ENCODE measurements at regions not wholly inside any gene's neighbourhood (a gene's known extent, or its start where the extent isn't known, plus 50 kb on each side); places are given as distances from the start of the nearest gene placed in this dataset.

DNA sequence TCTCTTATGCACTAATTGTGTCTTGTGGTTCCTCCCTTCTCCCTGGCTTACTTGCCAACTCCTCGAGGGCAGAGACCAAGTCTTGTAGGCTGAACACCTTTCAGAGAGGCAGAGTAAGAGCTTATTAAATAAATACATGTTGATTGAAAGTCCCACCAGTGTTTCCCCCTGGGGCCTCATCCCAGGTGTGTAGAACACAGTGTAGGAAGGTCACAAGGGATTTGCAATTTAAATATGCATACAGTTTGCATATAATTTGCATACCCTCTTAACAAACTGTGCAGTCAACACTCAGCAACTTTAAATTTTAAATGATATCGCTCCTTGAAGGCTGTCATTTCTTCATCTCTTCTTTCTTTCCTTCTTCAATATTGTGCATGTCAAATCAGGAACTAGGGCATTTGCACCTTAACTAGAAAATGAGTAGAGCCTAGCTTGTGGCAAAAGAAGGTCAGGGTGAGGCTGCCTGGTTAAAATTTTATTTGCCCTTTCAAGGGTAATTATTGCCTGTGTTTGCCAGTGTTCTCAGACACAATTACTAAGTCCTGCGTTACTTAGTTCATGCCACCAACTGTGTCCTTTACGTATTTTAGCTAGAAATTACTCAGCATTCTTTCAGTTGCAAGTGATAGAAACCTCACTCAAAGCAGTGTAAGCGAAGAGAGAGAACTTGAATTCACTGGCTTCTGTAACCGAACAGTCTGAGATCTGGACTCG lies 465.7 kb downstream of the HAPSTR1 start:
- ATAC-seq (no peak), DNase-seq (no peak)
- no peaks in the 10 kb centered on the region for H3K36me3 Mint-ChIP-seq (ENCODE audit: insufficient read depth)
- no peaks in the 10 kb centered on the region for H3K27me3 Mint-ChIP-seq (ENCODE audit: low read depth)
- no peak overlapping the region for H3K4me3 Mint-ChIP-seq
- no peaks in the 10 kb centered on the region for H3K4me1 Mint-ChIP-seq (ENCODE audit: low read depth)
- H3K9me3 Mint-ChIP-seq, result peaks cover 21% of the 10 kb centered on the region

- H3K4me3 Mint-ChIP-seq, result no peak overlapping the region
- H3K36me3 Mint-ChIP-seq (ENCODE audit: insufficient read depth), result no peaks in the 10 kb centered on the region
- H3K27me3 Mint-ChIP-seq (ENCODE audit: low read depth), result no peaks in the 10 kb centered on the region
- ATAC-seq, result no peak
- H3K4me1 Mint-ChIP-seq (ENCODE audit: low read depth), result no peaks in the 10 kb centered on the region
- peaks cover 21% of the 10 kb centered on the region for H3K9me3 Mint-ChIP-seq
- DNase-seq, result no peak
Measured at GRCh38 chr16:9557713-9558112, 466.3 kb downstream of the HAPSTR1 start.

DNA sequence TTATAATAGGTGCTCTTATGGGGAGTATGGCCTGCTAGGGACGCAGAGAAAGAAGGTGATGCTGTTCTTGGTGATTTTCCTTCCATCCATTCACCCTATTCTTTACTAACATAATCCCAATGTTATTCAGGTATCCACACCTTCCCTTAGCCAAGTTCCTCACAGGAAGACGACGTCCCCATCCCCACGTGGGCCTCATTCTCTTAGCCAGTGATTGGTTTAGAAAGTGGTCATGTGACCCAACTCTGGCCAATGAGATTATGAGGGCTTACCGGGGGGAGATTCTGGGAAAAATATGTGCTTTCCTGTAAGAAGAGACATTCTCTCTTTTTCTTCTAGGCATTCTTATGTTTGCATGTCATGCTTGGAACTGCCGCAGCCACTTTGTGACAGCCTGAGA lies 474.7 kb downstream of the HAPSTR1 start:
- no peak for DNase-seq
- no peak overlapping the region for H3K4me3 Mint-ChIP-seq
- H3K27me3 Mint-ChIP-seq (ENCODE audit: low read depth), result no peaks in the 10 kb centered on the region
- no peaks in the 10 kb centered on the region for H3K36me3 Mint-ChIP-seq (ENCODE audit: insufficient read depth)
- no peaks in the 10 kb centered on the region for H3K4me1 Mint-ChIP-seq (ENCODE audit: low read depth)
- no peak for ATAC-seq
- peaks cover 10% of the 10 kb centered on the region for H3K9me3 Mint-ChIP-seq

DNA sequence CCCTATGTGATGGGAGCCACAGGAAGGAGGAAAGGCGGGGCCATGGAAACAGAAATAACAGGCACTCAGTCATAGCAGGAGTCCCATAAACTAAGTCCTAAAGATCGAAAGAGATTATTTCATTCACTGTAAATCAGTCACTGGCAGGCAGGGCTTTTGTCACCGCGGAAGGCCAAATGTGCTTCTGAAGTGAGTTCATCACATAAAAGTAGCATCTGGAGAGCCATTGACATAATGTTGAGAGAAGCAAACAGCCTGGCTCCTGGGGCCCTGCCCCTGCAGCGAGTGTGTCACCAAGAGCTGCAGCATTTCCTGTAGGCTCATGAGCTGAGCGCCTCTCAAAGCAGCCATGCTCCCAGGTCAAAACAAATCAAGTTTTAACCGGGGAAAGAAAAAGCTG lies 476.2 kb downstream of the HAPSTR1 start:
- no peak overlapping the region for H3K4me3 Mint-ChIP-seq
- H3K27me3 Mint-ChIP-seq (ENCODE audit: low read depth), result no peaks in the 10 kb centered on the region
- peaks cover 8% of the 10 kb centered on the region for H3K9me3 Mint-ChIP-seq
- DNase-seq, result no peak
- no peak for ATAC-seq
- H3K36me3 Mint-ChIP-seq (ENCODE audit: insufficient read depth), result no peaks in the 10 kb centered on the region
- no peaks in the 10 kb centered on the region for H3K4me1 Mint-ChIP-seq (ENCODE audit: low read depth)

DNA sequence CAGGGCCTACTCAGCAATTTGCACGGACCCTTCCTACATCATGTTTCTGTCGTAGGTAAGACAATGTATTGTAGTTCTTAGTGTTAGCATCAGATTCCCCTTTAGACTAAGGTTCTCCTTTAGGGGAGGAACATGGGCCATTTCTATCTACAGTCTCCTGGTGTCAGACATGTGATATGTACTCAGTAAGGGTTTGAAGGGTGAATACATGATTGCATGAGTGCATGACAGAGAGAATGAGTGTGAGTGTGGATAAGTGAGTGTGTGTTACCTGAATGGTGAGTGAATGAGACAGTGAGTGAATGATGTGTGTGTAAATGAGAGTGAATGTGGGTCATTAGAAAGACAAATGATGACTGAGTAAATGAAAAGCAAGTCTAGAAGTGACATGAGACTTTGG lies 476.8 kb downstream of the HAPSTR1 start:
- ATAC-seq (no peak), DNase-seq (no peak)
- Mint-ChIP-seq H3K9me3 (peaks cover 8% of the 10 kb centered on the region), H3K36me3 (ENCODE audit: insufficient read depth) (no peaks in the 10 kb centered on the region), H3K27me3 (ENCODE audit: low read depth) (no peaks in the 10 kb centered on the region), H3K4me1 (ENCODE audit: low read depth) (no peaks in the 10 kb centered on the region), H3K4me3 (no peak overlapping the region)

- no peaks in the 10 kb centered on the region for H3K4me1 Mint-ChIP-seq (ENCODE audit: low read depth)
Measured at GRCh38 chr16:9570521-9570920, 479.1 kb downstream of the HAPSTR1 start.

GRCh38 chr16:9578459-9578858 lies 487.0 kb downstream of the HAPSTR1 start:
- no peak for DNase-seq
- H3K27me3 Mint-ChIP-seq (ENCODE audit: low read depth), result no peaks in the 10 kb centered on the region
- no peaks in the 10 kb centered on the region for H3K36me3 Mint-ChIP-seq (ENCODE audit: insufficient read depth)
- H3K4me1 Mint-ChIP-seq (ENCODE audit: low read depth), result no peaks in the 10 kb centered on the region
- ATAC-seq, result no peak
- H3K4me3 Mint-ChIP-seq, result no peak overlapping the region
- H3K9me3 Mint-ChIP-seq, result peaks cover 6% of the 10 kb centered on the region

More at GRCh38 chr16:9570521-9570920, 479.1 kb downstream of the HAPSTR1 start:
- Mint-ChIP-seq H3K4me3 (no peak overlapping the region), H3K9me3 (peaks cover 8% of the 10 kb centered on the region), H3K36me3 (ENCODE audit: insufficient read depth) (no peaks in the 10 kb centered on the region), H3K27me3 (ENCODE audit: low read depth) (no peaks in the 10 kb centered on the region)
- DNase-seq (no peak), ATAC-seq (no peak)

DNA sequence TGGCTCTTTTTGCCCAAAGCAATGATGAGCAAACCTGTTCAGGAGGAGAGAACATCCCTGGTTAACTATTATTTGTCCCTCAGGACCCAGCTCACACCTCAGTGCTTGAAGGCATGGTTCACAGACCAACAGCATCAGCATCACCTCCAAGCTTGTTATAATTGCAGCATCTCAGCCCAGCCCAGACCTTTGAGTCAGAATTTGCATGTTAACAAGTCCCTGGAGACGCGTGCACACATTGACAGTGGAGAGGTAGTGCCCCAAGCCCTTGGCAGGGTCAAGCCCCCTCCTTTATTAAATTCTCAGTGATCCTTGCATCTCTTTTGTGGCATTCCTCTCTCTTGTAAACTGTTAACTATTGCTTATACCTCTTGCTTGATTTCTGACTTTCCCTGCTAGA lies 488.6 kb downstream of the HAPSTR1 start:
- Mint-ChIP-seq H3K4me1 (ENCODE audit: low read depth) (no peaks in the 10 kb centered on the region), H3K27me3 (ENCODE audit: low read depth) (no peaks in the 10 kb centered on the region), H3K36me3 (ENCODE audit: insufficient read depth) (no peaks in the 10 kb centered on the region), H3K4me3 (no peak overlapping the region), H3K9me3 (peaks cover 6% of the 10 kb centered on the region)
- no peak for DNase-seq
- no peak for ATAC-seq

DNA sequence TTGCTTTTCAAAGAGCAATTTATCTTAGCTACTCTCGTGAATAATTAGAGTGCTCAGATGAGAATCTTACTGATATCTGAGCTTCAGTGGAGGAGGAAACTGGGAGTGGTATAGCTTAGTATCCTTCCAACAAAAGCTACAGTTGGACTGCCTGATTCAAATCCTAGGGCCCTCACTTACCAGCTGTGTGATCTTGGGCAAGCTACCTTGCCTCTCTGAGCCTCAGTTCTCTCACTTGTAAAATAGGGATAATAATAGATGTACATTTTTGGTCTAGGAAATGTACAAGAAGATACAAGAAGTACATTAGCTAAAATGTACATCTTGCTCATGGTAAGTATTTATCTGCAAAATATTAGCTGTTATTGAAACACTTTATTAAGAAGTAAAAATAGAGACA lies 502.0 kb downstream of the HAPSTR1 start:
- no peaks in the 10 kb centered on the region for H3K4me1 Mint-ChIP-seq (ENCODE audit: low read depth)
- H3K36me3 Mint-ChIP-seq (ENCODE audit: insufficient read depth), result no peaks in the 10 kb centered on the region
- no peak overlapping the region for H3K4me3 Mint-ChIP-seq
- ATAC-seq, result no peak
- H3K9me3 Mint-ChIP-seq, result peaks cover 5% of the 10 kb centered on the region
- no peak for DNase-seq
- no peaks in the 10 kb centered on the region for H3K27me3 Mint-ChIP-seq (ENCODE audit: low read depth)

GRCh38 chr16:9594047-9594446 lies 502.6 kb downstream of the HAPSTR1 start:
- ATAC-seq (no peak), DNase-seq (no peak)
- no peaks in the 10 kb centered on the region for H3K36me3 Mint-ChIP-seq (ENCODE audit: insufficient read depth)
- no peaks in the 10 kb centered on the region for H3K27me3 Mint-ChIP-seq (ENCODE audit: low read depth)
- peaks cover 5% of the 10 kb centered on the region for H3K9me3 Mint-ChIP-seq
- no peaks in the 10 kb centered on the region for H3K4me1 Mint-ChIP-seq (ENCODE audit: low read depth)
- no peak overlapping the region for H3K4me3 Mint-ChIP-seq

DNA sequence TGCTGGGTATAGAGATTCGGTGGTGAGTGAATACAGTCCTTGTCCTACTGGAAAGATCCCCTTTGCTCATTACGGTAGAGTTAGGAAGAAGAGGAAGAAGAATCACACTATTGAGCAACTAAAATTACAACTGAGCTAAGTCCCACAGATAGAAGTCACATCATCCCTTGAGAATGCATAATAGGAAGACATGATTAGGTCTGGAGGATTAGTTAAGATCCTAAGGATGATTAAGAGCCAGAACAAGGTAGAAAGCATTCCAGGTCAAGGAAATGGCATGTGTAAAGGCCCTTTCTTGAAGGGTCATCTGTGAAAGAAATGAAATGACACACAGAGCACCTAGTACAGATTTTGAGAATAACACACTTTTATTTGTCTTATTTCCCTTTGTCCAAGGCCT lies 503.5 kb downstream of the HAPSTR1 start:
- no peaks in the 10 kb centered on the region for H3K4me1 Mint-ChIP-seq (ENCODE audit: low read depth)
- DNase-seq, result no peak
- no peaks in the 10 kb centered on the region for H3K36me3 Mint-ChIP-seq (ENCODE audit: insufficient read depth)
- no peaks in the 10 kb centered on the region for H3K27me3 Mint-ChIP-seq (ENCODE audit: low read depth)
- no peak for ATAC-seq
- no peak overlapping the region for H3K4me3 Mint-ChIP-seq
- peaks cover 5% of the 10 kb centered on the region for H3K9me3 Mint-ChIP-seq

DNA sequence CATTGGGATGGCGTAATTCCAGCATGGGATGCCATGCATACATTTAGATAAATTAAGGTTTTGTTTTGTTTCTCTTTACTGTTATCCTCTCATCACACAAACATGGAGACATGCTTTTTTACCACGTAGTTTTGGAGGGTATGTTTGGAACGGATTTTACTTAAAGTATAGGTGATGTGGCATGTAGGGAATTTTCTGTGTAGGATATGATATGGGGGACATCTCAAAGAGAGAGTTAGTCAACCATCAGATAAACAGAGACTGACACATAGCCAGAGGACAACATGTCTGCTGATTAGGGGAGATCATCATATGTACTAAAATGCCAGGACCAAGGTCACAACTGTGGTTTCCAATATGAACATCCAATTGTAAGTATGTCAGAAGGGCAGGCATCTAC lies 503.9 kb downstream of the HAPSTR1 start:
- Mint-ChIP-seq H3K27me3 (ENCODE audit: low read depth) (no peaks in the 10 kb centered on the region), H3K36me3 (ENCODE audit: insufficient read depth) (no peaks in the 10 kb centered on the region)

GRCh38 chr16:9596788-9597187 lies 505.3 kb downstream of the HAPSTR1 start:
- no peaks in the 10 kb centered on the region for H3K4me1 Mint-ChIP-seq (ENCODE audit: low read depth)
- no peaks in the 10 kb centered on the region for H3K27me3 Mint-ChIP-seq (ENCODE audit: low read depth)
- no peak overlapping the region for H3K4me3 Mint-ChIP-seq
- DNase-seq (no peak), ATAC-seq (no peak)
- H3K36me3 Mint-ChIP-seq (ENCODE audit: insufficient read depth), result no peaks in the 10 kb centered on the region
- no peaks in the 10 kb centered on the region for H3K9me3 Mint-ChIP-seq

More for the DNA sequence above, 503.9 kb downstream of the HAPSTR1 start:
- ATAC-seq (no peak), DNase-seq (no peak)
- H3K4me1 Mint-ChIP-seq (ENCODE audit: low read depth), result no peaks in the 10 kb centered on the region
- H3K4me3 Mint-ChIP-seq, result no peak overlapping the region
- peaks cover 2% of the 10 kb centered on the region for H3K9me3 Mint-ChIP-seq

DNA sequence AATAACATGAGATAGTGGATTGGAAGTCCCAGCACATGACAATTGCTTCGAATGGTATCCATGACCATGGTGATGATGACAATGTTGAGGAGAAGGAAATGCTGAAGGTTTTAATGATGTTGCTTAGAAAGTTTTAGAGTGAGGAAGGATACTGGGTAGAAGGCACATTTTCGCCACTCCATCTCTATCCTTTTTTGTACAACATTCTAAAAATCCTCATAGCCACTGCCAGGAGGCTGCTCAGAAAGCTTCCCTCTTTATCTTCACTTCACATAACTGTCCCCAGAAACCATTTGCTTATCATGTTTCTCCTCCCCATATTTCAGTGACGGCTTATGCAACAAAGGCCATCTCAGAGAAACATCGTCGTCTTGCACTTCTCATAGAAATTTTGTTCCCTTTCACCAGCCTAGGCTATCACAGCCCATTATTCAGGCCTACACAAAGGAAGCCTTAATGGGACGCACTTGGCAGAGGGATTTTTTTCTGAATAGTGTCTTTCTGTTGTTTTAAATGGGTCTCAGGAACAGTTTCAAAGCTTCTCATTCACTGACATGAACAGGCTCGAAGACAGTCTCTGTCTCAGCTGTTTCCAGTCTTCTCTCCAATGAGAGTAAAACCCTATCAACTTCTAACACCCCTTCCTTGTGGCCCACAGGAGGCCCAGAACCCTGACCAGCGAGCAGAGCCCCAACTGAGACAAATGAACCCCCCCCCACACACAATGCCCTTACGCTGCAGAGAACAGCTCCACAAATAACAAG lies 506.7 kb downstream of the HAPSTR1 start:
- Mint-ChIP-seq H3K9me3 (no peaks in the 10 kb centered on the region), H3K27me3 (ENCODE audit: low read depth) (no peaks in the 10 kb centered on the region), H3K4me3 (no peak overlapping the region), H3K4me1 (ENCODE audit: low read depth) (no peaks in the 10 kb centered on the region), H3K36me3 (ENCODE audit: insufficient read depth) (no peaks in the 10 kb centered on the region)
- no peak for DNase-seq
- no peak for ATAC-seq

- Mint-ChIP-seq H3K36me3 (ENCODE audit: insufficient read depth) (no peaks in the 10 kb centered on the region), H3K27me3 (ENCODE audit: low read depth) (no peaks in the 10 kb centered on the region), H3K9me3 (no peaks in the 10 kb centered on the region), H3K4me1 (ENCODE audit: low read depth) (no peaks in the 10 kb centered on the region), H3K4me3 (no peak overlapping the region)
- DNase-seq (no peak), ATAC-seq (no peak)
Measured at GRCh38 chr16:9598731-9599083, 507.3 kb downstream of the HAPSTR1 start.

Data from activated T-cell treated with anti-CD3 and anti-CD28 coated beads, Interleukin-2, amount 50 U/mL, for 4 hours (primary cell).